ENCODE measurements at regions not wholly inside any gene's neighbourhood (a gene's known extent, or its start where the extent isn't known, plus 50 kb on each side); places are given as distances from the start of the nearest gene placed in this dataset.

DNA sequence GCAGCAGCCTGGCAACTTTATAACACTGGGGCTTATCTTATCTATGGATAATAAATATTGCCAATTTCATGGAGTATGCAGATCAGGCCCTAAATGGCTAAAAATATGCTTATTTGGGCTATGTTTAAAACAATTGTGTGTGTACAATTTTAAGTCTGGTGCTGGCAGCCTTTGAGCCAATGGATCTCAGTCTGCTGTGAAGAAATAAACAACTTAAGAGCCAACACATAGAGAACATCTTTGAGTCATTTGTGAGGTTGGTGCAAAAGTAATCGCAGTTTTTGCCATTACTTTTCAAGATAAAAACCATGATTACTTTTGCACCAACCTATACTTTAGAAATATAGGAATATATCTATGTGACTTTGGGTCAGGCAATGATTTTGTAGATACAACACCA, 129.1 kb upstream of the CARMIL1 start:
- TF ChIP-seq, protein P1, sequence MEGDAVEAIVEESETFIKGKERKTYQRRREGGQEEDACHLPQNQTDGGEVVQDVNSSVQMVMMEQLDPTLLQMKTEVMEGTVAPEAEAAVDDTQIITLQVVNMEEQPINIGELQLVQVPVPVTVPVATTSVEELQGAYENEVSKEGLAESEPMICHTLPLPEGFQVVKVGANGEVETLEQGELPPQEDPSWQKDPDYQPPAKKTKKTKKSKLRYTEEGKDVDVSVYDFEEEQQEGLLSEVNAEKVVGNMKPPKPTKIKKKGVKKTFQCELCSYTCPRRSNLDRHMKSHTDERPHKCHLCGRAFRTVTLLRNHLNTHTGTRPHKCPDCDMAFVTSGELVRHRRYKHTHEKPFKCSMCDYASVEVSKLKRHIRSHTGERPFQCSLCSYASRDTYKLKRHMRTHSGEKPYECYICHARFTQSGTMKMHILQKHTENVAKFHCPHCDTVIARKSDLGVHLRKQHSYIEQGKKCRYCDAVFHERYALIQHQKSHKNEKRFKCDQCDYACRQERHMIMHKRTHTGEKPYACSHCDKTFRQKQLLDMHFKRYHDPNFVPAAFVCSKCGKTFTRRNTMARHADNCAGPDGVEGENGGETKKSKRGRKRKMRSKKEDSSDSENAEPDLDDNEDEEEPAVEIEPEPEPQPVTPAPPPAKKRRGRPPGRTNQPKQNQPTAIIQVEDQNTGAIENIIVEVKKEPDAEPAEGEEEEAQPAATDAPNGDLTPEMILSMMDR (IDR thresholded peaks at IDR 0.05): no peak
- no peak for TF ChIP-seq POLR2A (IDR thresholded peaks at IDR 0.05)
